ENCODE measurements at regions not wholly inside any gene's neighbourhood (a gene's known extent, or its start where the extent isn't known, plus 50 kb on each side); places are given as distances from the start of the nearest gene placed in this dataset.
A peak's percentile ranks its signal among the peaks of the same experiment; 100 is the strongest.
"Not testable (repeated sequence)": the region's sequence is repeated elsewhere in the genome, so short reads cannot be mapped to it uniquely, and the experiment has no call there.

- no peak for DNase-seq
Observed at GRCh38 chr1:199573047-199573446, 454.5 kb upstream of the NR5A2 start.

GRCh38 chr1:199574950-199575349 lies 452.6 kb upstream of the NR5A2 start:
- DNase-seq, result peak; percentile 11

GRCh38 chr1:199580300-199580699 lies 447.2 kb upstream of the NR5A2 start:
- DNase-seq, result no peak

- DNase-seq, result peak; percentile 18
Observed at GRCh38 chr1:199585392-199585791, 442.1 kb upstream of the NR5A2 start.

- DNase-seq, result no peak
Observed at GRCh38 chr1:199590708-199591107, 436.8 kb upstream of the NR5A2 start.

- no peak for DNase-seq
Observed at GRCh38 chr1:199591468-199591867, 436.0 kb upstream of the NR5A2 start.

- no peak for DNase-seq
Observed at GRCh38 chr1:199593475-199593874, 434.0 kb upstream of the NR5A2 start.

- not testable (repeated sequence) for DNase-seq
Observed at GRCh38 chr1:199596448-199596847, 431.1 kb upstream of the NR5A2 start.

- DNase-seq, result no peak
Observed at GRCh38 chr1:199597152-199597551, 430.4 kb upstream of the NR5A2 start.

GRCh38 chr1:199608414-199608813 lies 419.1 kb upstream of the NR5A2 start:
- DNase-seq, result no peak

GRCh38 chr1:199612976-199613774 lies 414.3 kb upstream of the NR5A2 start:
- DNase-seq, result peak; percentile 61

GRCh38 chr1:199616947-199617346 lies 410.6 kb upstream of the NR5A2 start:
- no peak for DNase-seq

GRCh38 chr1:199619223-199619622 lies 408.3 kb upstream of the NR5A2 start:
- no peak for DNase-seq

- DNase-seq, result not testable (repeated sequence)
Observed at GRCh38 chr1:199626228-199626627, 401.3 kb upstream of the NR5A2 start.

- DNase-seq, result no peak
Observed at GRCh38 chr1:199629624-199630023, 397.9 kb upstream of the NR5A2 start.

- DNase-seq, result no peak
Observed at GRCh38 chr1:199639453-199639852, 388.1 kb upstream of the NR5A2 start.

GRCh38 chr1:199641531-199641930 lies 386.0 kb upstream of the NR5A2 start:
- DNase-seq, result no peak

- DNase-seq, result no peak
Observed at GRCh38 chr1:199644912-199645311, 382.6 kb upstream of the NR5A2 start.

- DNase-seq, result no peak
Observed at GRCh38 chr1:199646761-199647160, 380.7 kb upstream of the NR5A2 start.

GRCh38 chr1:199657449-199657848 lies 370.1 kb upstream of the NR5A2 start:
- DNase-seq, result no peak

- no peak for DNase-seq
Observed at GRCh38 chr1:199660071-199660470, 367.4 kb upstream of the NR5A2 start.

- DNase-seq, result no peak
Observed at GRCh38 chr1:199665371-199665770, 362.1 kb upstream of the NR5A2 start.

GRCh38 chr1:199667089-199667488 lies 360.4 kb upstream of the NR5A2 start:
- no peak for DNase-seq

GRCh38 chr1:199669916-199670315 lies 357.6 kb upstream of the NR5A2 start:
- no peak for DNase-seq

- DNase-seq, result no peak
Observed at GRCh38 chr1:199671684-199672083, 355.8 kb upstream of the NR5A2 start.
